Fibroblast of gingiva (primary cell): ENCODE measurements at regions not wholly inside any gene's neighbourhood (a gene's known extent, or its start where the extent isn't known, plus 50 kb on each side); places are given as distances from the start of the nearest gene placed in this dataset.
"Not testable (repeated sequence)": the region's sequence is repeated elsewhere in the genome, so short reads cannot be mapped to it uniquely, and the experiment has no call there.

Source experiments
- DNase-seq: peaks from one replicate; pipeline ENCODE4 v3.0.0-alpha.2; 2011; ENCODE audit warnings: low read depth

- DNase-seq: no peak
Measured at GRCh38 chr9:118651511-118651910, 717.7 kb downstream of the BRINP1 start.

- DNase-seq: no peak
Measured at GRCh38 chr9:118652258-118652657, 717.0 kb downstream of the BRINP1 start.

GRCh38 chr9:118652912-118653311 is 716.3 kb downstream of the BRINP1 start:
- DNase-seq: no peak

- DNase-seq: no peak
Measured at GRCh38 chr9:118659011-118659410, 710.2 kb downstream of the BRINP1 start.

- DNase-seq: no peak
Measured at GRCh38 chr9:118665226-118665919, 703.9 kb downstream of the BRINP1 start.

- DNase-seq: no peak
Measured at GRCh38 chr9:118670011-118670953, 699.0 kb downstream of the BRINP1 start.

- DNase-seq: no peak
Measured at GRCh38 chr9:118674942-118675341, 694.3 kb downstream of the BRINP1 start.

GRCh38 chr9:118677936-118678653 is 691.1 kb downstream of the BRINP1 start:
- DNase-seq: not testable (repeated sequence)

- DNase-seq: no peak
Measured at GRCh38 chr9:118686959-118687358, 682.3 kb downstream of the BRINP1 start.

- DNase-seq: no peak
Measured at GRCh38 chr9:118689280-118689679, 680.0 kb downstream of the BRINP1 start.

GRCh38 chr9:118692613-118693012 is 676.6 kb downstream of the BRINP1 start:
- DNase-seq: no peak

GRCh38 chr9:118693645-118694044 is 675.6 kb downstream of the BRINP1 start:
- DNase-seq: no peak

GRCh38 chr9:118695249-118695648 is 674.0 kb downstream of the BRINP1 start:
- DNase-seq: not testable (repeated sequence)

GRCh38 chr9:118701985-118702384 is 667.2 kb downstream of the BRINP1 start:
- no peak for DNase-seq

- DNase-seq: no peak
Measured at GRCh38 chr9:118711843-118712242, 657.4 kb downstream of the BRINP1 start.

- no peak for DNase-seq
Measured at GRCh38 chr9:118721276-118721675, 648.0 kb downstream of the BRINP1 start.

GRCh38 chr9:118721923-118722322 is 647.3 kb downstream of the BRINP1 start:
- DNase-seq: no peak

GRCh38 chr9:118729981-118730380 is 639.3 kb downstream of the BRINP1 start:
- DNase-seq: no peak

- DNase-seq: no peak
Measured at GRCh38 chr9:118732998-118733397, 636.2 kb downstream of the BRINP1 start.

- DNase-seq: no peak
Measured at GRCh38 chr9:118734696-118735095, 634.5 kb downstream of the BRINP1 start.

- no peak for DNase-seq
Measured at GRCh38 chr9:118736406-118736805, 632.8 kb downstream of the BRINP1 start.

GRCh38 chr9:118751077-118751847 is 618.0 kb downstream of the BRINP1 start:
- DNase-seq: no peak
